Panc1 (cell line): ENCODE measurements at regions not wholly inside any gene's neighbourhood (a gene's known extent, or its start where the extent isn't known, plus 50 kb on each side); places are given as distances from the start of the nearest gene placed in this dataset.

Source experiments
- ATAC-seq: fragments of 200-7000 bp; cut with Tn5 transposase; 2 replicates; pipeline ENCODE4 v1.9.1; 2020; ENCODE audit warnings: mild to moderate bottlenecking, moderate library complexity
- BruUV-seq: library from RNA; stranded (reverse); fragments of 400-500 nt; replicated peaks from 2 replicates; lab custom pipeline; 2021; lab: Mats Ljungman, UMichigan
- CTCF ChIA-PET: fragments of 300-600 bp; sonication (Branson Sonifier 250); formaldehyde crosslinking; loops from one replicate; lab custom pipeline; 2022; ENCODE audit warnings: antibody characterized with exemption; lab: Charles Lee
- POLR2A ChIA-PET: fragments of 300-600 bp; sonication (Branson Sonifier 250); formaldehyde crosslinking; loops from one replicate; lab custom pipeline; 2022; ENCODE audit warnings: antibody characterized with exemption; lab: Charles Lee
- DNase-seq: peaks from one replicate; pipeline ENCODE4 v3.0.0-alpha.2; 2010; ENCODE audit warnings: low read depth, low spot score
- H3K27ac ChIP-seq: 2 replicates; pipeline ENCODE4 v1.5.1; 2011; ENCODE audit warnings: mild to moderate bottlenecking, low read length, inconsistent platforms
- H3K27me3 ChIP-seq: fragments of 200-500 bp; sonication (Bioruptor generic); 2 replicates; pipeline ENCODE4 v1.6.0; 2014; ENCODE audit warnings: low read length, inconsistent platforms; ENCODE audit not compliant: control insufficient read depth, insufficient read depth
- H3K36me3 ChIP-seq: fragments of 200-500 bp; sonication (Bioruptor generic); 2 replicates; pipeline ENCODE4 v1.5.1; 2014; ENCODE audit warnings: inconsistent platforms, mild to moderate bottlenecking, low read length, moderate library complexity; ENCODE audit not compliant: control insufficient read depth, insufficient read depth
- H3K4me1 ChIP-seq: 2 replicates; pipeline ENCODE4 v1.5.1; 2011; ENCODE audit warnings: inconsistent platforms, mild to moderate bottlenecking, low read length, moderate library complexity; ENCODE audit not compliant: control insufficient read depth, insufficient read depth
- H3K4me3 ChIP-seq, 2 experiments: 2 replicates each; pipeline ENCODE4 v1.5.1; 2011 to 2012; ENCODE audit warnings: low read depth in 2 of 2, low read length in 2 of 2, mild to moderate bottlenecking in 2 of 2, inconsistent platforms in 1 of 2, moderate library complexity in 1 of 2
- H3K9me3 ChIP-seq: fragments of 200-500 bp; sonication (Bioruptor generic); 2 replicates; pipeline ENCODE4 v1.5.1; 2014; ENCODE audit warnings: low read depth, mild to moderate bottlenecking, inconsistent platforms, low read length, moderate library complexity; ENCODE audit not compliant: control insufficient read depth, insufficient read depth
- CTCF ChIP-seq: fragments of 450-650 bp; IDR thresholded peaks from 2 replicates; pipeline ENCODE4 v1.5.1; 2017; ENCODE audit warnings: mild to moderate bottlenecking
- POLR2AphosphoS5 ChIP-seq: IDR thresholded peaks from 2 replicates; pipeline ENCODE4 v1.6.1; 2012; ENCODE audit warnings: mild to moderate bottlenecking, low read depth, low read length, moderate library complexity
- SIN3A ChIP-seq: IDR thresholded peaks from 2 replicates; pipeline ENCODE4 v1.6.1; 2012; ENCODE audit warnings: low read depth, mild to moderate bottlenecking, low read length, moderate library complexity, borderline replicate concordance; ENCODE audit not compliant: insufficient read depth
- TCF7L2 ChIP-seq: IDR thresholded peaks from 2 replicates; pipeline ENCODE4 v1.6.1; 2011; ENCODE audit warnings: mild to moderate bottlenecking, low read depth, low read length, inconsistent platforms
- in situ Hi-C: cut with HindIII; loops from 2 replicates; pipeline ENCODE4 v1.10.0; 2016; ENCODE audit warnings: low sequenced_read_pairs, low pct_unique_long_range_greater_than_20kb
- intact Hi-C: fragments of 100-400 bp; cut with micrococcal nuclease; formaldehyde crosslinking; loops from one replicate; pipeline ENCODE4 v1.10.0; 2022; ENCODE audit not compliant: unreplicated experiment
- TF ChIP-seq, protein P1 (sequence below), 2 experiments: IDR thresholded peaks; 2 replicates each; pipeline ENCODE4 v1.6.1; 2011 to 2012; ENCODE audit warnings: low read depth in 2 of 2, control low read depth in 1 of 2, low read length in 1 of 2, mild to moderate bottlenecking in 1 of 2, moderate library complexity in 1 of 2; ENCODE audit not compliant: insufficient read depth in 1 of 2

DNA sequence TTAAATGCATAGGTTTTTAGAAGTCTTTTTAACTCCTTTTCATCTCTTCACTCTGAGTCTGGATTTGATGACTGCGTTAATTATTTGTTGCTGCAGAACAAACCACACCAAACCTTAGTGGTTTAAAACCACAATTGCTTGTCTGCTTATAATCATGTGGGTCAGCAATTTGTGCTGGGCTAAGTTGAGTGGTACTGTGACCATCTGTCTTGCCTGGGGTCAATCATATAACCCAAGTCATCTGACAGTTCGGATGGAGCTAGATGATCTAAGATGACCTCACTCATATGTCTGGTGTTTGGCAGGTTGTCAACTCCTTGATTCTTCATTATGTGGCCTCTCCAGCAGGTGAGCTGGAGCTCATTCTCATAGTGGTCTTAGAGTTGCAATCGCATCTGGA, 219.1 kb upstream of the ELAVL2 start:
- POLR2A ChIA-PET: no interaction called here
- no peaks in the 10 kb centered on the region for H3K27me3 ChIP-seq
- in situ Hi-C loops: no loop called here

GRCh38 chr9:24044576-24044975, 218.5 kb upstream of the ELAVL2 start:
- no peak overlapping the region for H3K4me3 ChIP-seq
- in situ Hi-C loops: no loop called here
- ChIA-PET POLR2A (no interaction called here), CTCF (no interaction called here)
- no TSS peak for BruUV-seq
- no peaks in the 10 kb centered on the region for H3K27me3 ChIP-seq
- ATAC-seq: no peak
- no peak for DNase-seq
- no peak overlapping the region for H3K27ac ChIP-seq
- no peak for TF ChIP-seq SIN3A
- no peak for TF ChIP-seq TCF7L2
- TF ChIP-seq, protein P1, sequence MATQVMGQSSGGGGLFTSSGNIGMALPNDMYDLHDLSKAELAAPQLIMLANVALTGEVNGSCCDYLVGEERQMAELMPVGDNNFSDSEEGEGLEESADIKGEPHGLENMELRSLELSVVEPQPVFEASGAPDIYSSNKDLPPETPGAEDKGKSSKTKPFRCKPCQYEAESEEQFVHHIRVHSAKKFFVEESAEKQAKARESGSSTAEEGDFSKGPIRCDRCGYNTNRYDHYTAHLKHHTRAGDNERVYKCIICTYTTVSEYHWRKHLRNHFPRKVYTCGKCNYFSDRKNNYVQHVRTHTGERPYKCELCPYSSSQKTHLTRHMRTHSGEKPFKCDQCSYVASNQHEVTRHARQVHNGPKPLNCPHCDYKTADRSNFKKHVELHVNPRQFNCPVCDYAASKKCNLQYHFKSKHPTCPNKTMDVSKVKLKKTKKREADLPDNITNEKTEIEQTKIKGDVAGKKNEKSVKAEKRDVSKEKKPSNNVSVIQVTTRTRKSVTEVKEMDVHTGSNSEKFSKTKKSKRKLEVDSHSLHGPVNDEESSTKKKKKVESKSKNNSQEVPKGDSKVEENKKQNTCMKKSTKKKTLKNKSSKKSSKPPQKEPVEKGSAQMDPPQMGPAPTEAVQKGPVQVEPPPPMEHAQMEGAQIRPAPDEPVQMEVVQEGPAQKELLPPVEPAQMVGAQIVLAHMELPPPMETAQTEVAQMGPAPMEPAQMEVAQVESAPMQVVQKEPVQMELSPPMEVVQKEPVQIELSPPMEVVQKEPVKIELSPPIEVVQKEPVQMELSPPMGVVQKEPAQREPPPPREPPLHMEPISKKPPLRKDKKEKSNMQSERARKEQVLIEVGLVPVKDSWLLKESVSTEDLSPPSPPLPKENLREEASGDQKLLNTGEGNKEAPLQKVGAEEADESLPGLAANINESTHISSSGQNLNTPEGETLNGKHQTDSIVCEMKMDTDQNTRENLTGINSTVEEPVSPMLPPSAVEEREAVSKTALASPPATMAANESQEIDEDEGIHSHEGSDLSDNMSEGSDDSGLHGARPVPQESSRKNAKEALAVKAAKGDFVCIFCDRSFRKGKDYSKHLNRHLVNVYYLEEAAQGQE (IDR thresholded peaks at IDR 0.05; ENCODE audit: insufficient read depth in 1 of 2, low read depth in 2 of 2, low read length in 1 of 2): no peak
- TF ChIP-seq CTCF: no peak
- no peak for TF ChIP-seq POLR2AphosphoS5
- no peaks in the 10 kb centered on the region for H3K36me3 ChIP-seq
- intact Hi-C loops: no loop called here
- no peaks in the 10 kb centered on the region for H3K4me1 ChIP-seq
- H3K9me3 ChIP-seq: no peaks in the 10 kb centered on the region

More for the DNA sequence above, 219.1 kb upstream of the ELAVL2 start:
- TF ChIP-seq, protein P1 (IDR thresholded peaks at IDR 0.05; ENCODE audit: insufficient read depth in 1 of 2, low read depth in 2 of 2, low read length in 1 of 2): no peak
- TF ChIP-seq CTCF: no peak
- no peak for TF ChIP-seq TCF7L2
- no peak for TF ChIP-seq SIN3A
- TF ChIP-seq POLR2AphosphoS5: no peak
- intact Hi-C loops: no loop called here
- H3K4me1 ChIP-seq: no peaks in the 10 kb centered on the region
- H3K4me3 ChIP-seq: no peak overlapping the region
- H3K9me3 ChIP-seq: no peaks in the 10 kb centered on the region
- no peak for ATAC-seq
- no peak for DNase-seq
- H3K36me3 ChIP-seq: no peaks in the 10 kb centered on the region
- BruUV-seq: no TSS peak
- CTCF ChIA-PET: no interaction called here
- no peak overlapping the region for H3K27ac ChIP-seq
